ENCODE measurements at regions not wholly inside any gene's neighbourhood (a gene's known extent, or its start where the extent isn't known, plus 50 kb on each side); places are given as distances from the start of the nearest gene placed in this dataset.

- no peak overlapping the region for H2AK5ac ChIP-seq (ENCODE audit: low read length, severe bottlenecking)
- H3K36me3 ChIP-seq (ENCODE audit: control insufficient read depth in 1 of 2, insufficient read depth in 2 of 2, low read depth in 1 of 2, low read length in 2 of 2), result no peaks in the 10 kb centered on the region
- H3K18ac ChIP-seq (ENCODE audit: low read depth in 1 of 2, low read length in 2 of 2), result no peak overlapping the region
- H2AFZ ChIP-seq (ENCODE audit: low read depth, low read length), result no peak overlapping the region
- no peaks in the 10 kb centered on the region for H3K4me1 ChIP-seq (ENCODE audit: control insufficient read depth, insufficient read depth, low read depth, low read length)
- H3K14ac ChIP-seq (ENCODE audit: low read length in 2 of 2), result no peak overlapping the region
- H3K27me3 ChIP-seq (ENCODE audit: control insufficient read depth in 1 of 2, insufficient read depth in 1 of 2, low read length in 2 of 2), result peaks cover 0 to 5% of the 10 kb centered on the region in 2 experiments
- H3K79me1 ChIP-seq (replicated peaks; ENCODE audit: low read length, poor library complexity, severe bottlenecking), result no peaks in the 10 kb centered on the region
- H3K9ac ChIP-seq (ENCODE audit: low read length), result no peak overlapping the region
- H2BK5ac ChIP-seq (ENCODE audit: low read depth, low read length, poor library complexity, severe bottlenecking), result no peak overlapping the region
- H3K4me2 ChIP-seq (ENCODE audit: low read length, poor library complexity, severe bottlenecking), result no peak overlapping the region
- H3K23ac ChIP-seq (ENCODE audit: low read length in 2 of 2), result no peak overlapping the region
- no peak for DNase-seq
- no peak overlapping the region for H2BK12ac ChIP-seq (ENCODE audit: low read length in 2 of 2)
- H3K4me3 ChIP-seq (ENCODE audit: insufficient read depth in 1 of 2, low read depth in 1 of 2, low read length in 2 of 2), result no peak overlapping the region
- H2BK15ac ChIP-seq (ENCODE audit: low read depth, poor library complexity, severe bottlenecking), result no peak overlapping the region
- H3K9me3 ChIP-seq (ENCODE audit: control insufficient read depth, low read length), result no peaks in the 10 kb centered on the region
- no peak overlapping the region for H2BK120ac ChIP-seq (ENCODE audit: low read depth, low read length)
- no peak overlapping the region for H3K4ac ChIP-seq (ENCODE audit: low read depth in 1 of 2, low read length in 2 of 2)
- no peak overlapping the region for H4K8ac ChIP-seq (ENCODE audit: low read length)
- H4K91ac ChIP-seq (ENCODE audit: low read length), result no peak overlapping the region
- no peak overlapping the region for H3K27ac ChIP-seq (ENCODE audit: low read length, poor library complexity, severe bottlenecking)
- 60% methylated on average over 4 of the region's 4 CpGs for WGBS
These were observed 73.1 kb upstream of the CACHD1 start for GRCh38 chr1:64396817-64397216.

- peaks cover 0 to 5% of the 10 kb centered on the region in 2 experiments for H3K27me3 ChIP-seq (ENCODE audit: control insufficient read depth in 1 of 2, insufficient read depth in 1 of 2, low read length in 2 of 2)
- H2BK5ac ChIP-seq (ENCODE audit: low read depth, low read length, poor library complexity, severe bottlenecking), result no peak overlapping the region
- no peaks in the 10 kb centered on the region for H3K9me3 ChIP-seq (ENCODE audit: control insufficient read depth, low read length)
- H3K4me1 ChIP-seq (ENCODE audit: control insufficient read depth, insufficient read depth, low read depth, low read length), result no peaks in the 10 kb centered on the region
- no peak overlapping the region for H2BK12ac ChIP-seq (ENCODE audit: low read length in 2 of 2)
- no peak overlapping the region for H3K14ac ChIP-seq (ENCODE audit: low read length in 2 of 2)
- no peak overlapping the region for H3K27ac ChIP-seq (ENCODE audit: low read length, poor library complexity, severe bottlenecking)
- H3K36me3 ChIP-seq (ENCODE audit: control insufficient read depth in 1 of 2, insufficient read depth in 2 of 2, low read depth in 1 of 2, low read length in 2 of 2), result no peaks in the 10 kb centered on the region
- H2BK15ac ChIP-seq (ENCODE audit: low read depth, poor library complexity, severe bottlenecking), result no peak overlapping the region
- H3K79me1 ChIP-seq (replicated peaks; ENCODE audit: low read length, poor library complexity, severe bottlenecking), result no peaks in the 10 kb centered on the region
- no peak overlapping the region for H2AFZ ChIP-seq (ENCODE audit: low read depth, low read length)
- H3K18ac ChIP-seq (ENCODE audit: low read depth in 1 of 2, low read length in 2 of 2), result no peak overlapping the region
- H4K8ac ChIP-seq (ENCODE audit: low read length), result no peak overlapping the region
- H3K9ac ChIP-seq (ENCODE audit: low read length), result no peak overlapping the region
- no peak overlapping the region for H3K4ac ChIP-seq (ENCODE audit: low read depth in 1 of 2, low read length in 2 of 2)
- 60% methylated on average over 1 of the region's 2 CpGs for WGBS
- H2BK120ac ChIP-seq (ENCODE audit: low read depth, low read length), result no peak overlapping the region
- H3K4me3 ChIP-seq (ENCODE audit: insufficient read depth in 1 of 2, low read depth in 1 of 2, low read length in 2 of 2), result no peak overlapping the region
- DNase-seq, result no peak
- no peak overlapping the region for H3K23ac ChIP-seq (ENCODE audit: low read length in 2 of 2)
- H2AK5ac ChIP-seq (ENCODE audit: low read length, severe bottlenecking), result no peak overlapping the region
- no peak overlapping the region for H3K4me2 ChIP-seq (ENCODE audit: low read length, poor library complexity, severe bottlenecking)
- no peak overlapping the region for H4K91ac ChIP-seq (ENCODE audit: low read length)
These were observed 72.4 kb upstream of the CACHD1 start for GRCh38 chr1:64397541-64397940.

- H3K36me3 ChIP-seq (ENCODE audit: control insufficient read depth in 1 of 2, insufficient read depth in 2 of 2, low read depth in 1 of 2, low read length in 2 of 2), result no peaks in the 10 kb centered on the region
- no peak for DNase-seq
- H3K14ac ChIP-seq (ENCODE audit: low read length in 2 of 2), result no peak overlapping the region
- no peaks in the 10 kb centered on the region for H3K4me1 ChIP-seq (ENCODE audit: control insufficient read depth, insufficient read depth, low read depth, low read length)
- H3K4me3 ChIP-seq (ENCODE audit: insufficient read depth in 1 of 2, low read depth in 1 of 2, low read length in 2 of 2), result no peak overlapping the region
- no peak overlapping the region for H4K91ac ChIP-seq (ENCODE audit: low read length)
- H3K9me3 ChIP-seq (ENCODE audit: control insufficient read depth, low read length), result no peaks in the 10 kb centered on the region
- H3K9ac ChIP-seq (ENCODE audit: low read length), result no peak overlapping the region
- no peak overlapping the region for H2BK15ac ChIP-seq (ENCODE audit: low read depth, poor library complexity, severe bottlenecking)
- H3K23ac ChIP-seq (ENCODE audit: low read length in 2 of 2), result no peak overlapping the region
- no peak overlapping the region for H2BK5ac ChIP-seq (ENCODE audit: low read depth, low read length, poor library complexity, severe bottlenecking)
- H2BK120ac ChIP-seq (ENCODE audit: low read depth, low read length), result no peak overlapping the region
- 92% methylated on average over 5 of the region's 5 CpGs for WGBS
- H3K4ac ChIP-seq (ENCODE audit: low read depth in 1 of 2, low read length in 2 of 2), result no peak overlapping the region
- H2BK12ac ChIP-seq (ENCODE audit: low read length in 2 of 2), result no peak overlapping the region
- H3K27ac ChIP-seq (ENCODE audit: low read length, poor library complexity, severe bottlenecking), result no peak overlapping the region
- no peak overlapping the region for H3K18ac ChIP-seq (ENCODE audit: low read depth in 1 of 2, low read length in 2 of 2)
- H3K79me1 ChIP-seq (replicated peaks; ENCODE audit: low read length, poor library complexity, severe bottlenecking), result no peaks in the 10 kb centered on the region
- H4K8ac ChIP-seq (ENCODE audit: low read length), result no peak overlapping the region
- no peak overlapping the region for H3K4me2 ChIP-seq (ENCODE audit: low read length, poor library complexity, severe bottlenecking)
- H2AK5ac ChIP-seq (ENCODE audit: low read length, severe bottlenecking), result no peak overlapping the region
- H3K27me3 ChIP-seq (ENCODE audit: control insufficient read depth in 1 of 2, insufficient read depth in 1 of 2, low read length in 2 of 2), result peaks cover 0 to 5% of the 10 kb centered on the region in 2 experiments
- no peak overlapping the region for H2AFZ ChIP-seq (ENCODE audit: low read depth, low read length)
These were observed 71.0 kb upstream of the CACHD1 start for GRCh38 chr1:64398936-64399335.

- Histone ChIP-seq H3K27me3 (ENCODE audit: control insufficient read depth in 1 of 2, insufficient read depth in 1 of 2, low read length in 2 of 2) (peaks cover 0 to 13% of the 10 kb centered on the region in 2 experiments), H3K4me1 (ENCODE audit: control insufficient read depth, insufficient read depth, low read depth, low read length) (no peaks in the 10 kb centered on the region), H3K4me2 (ENCODE audit: low read length, poor library complexity, severe bottlenecking) (no peak overlapping the region), H3K18ac (ENCODE audit: low read depth in 1 of 2, low read length in 2 of 2) (no peak overlapping the region), H3K9ac (ENCODE audit: low read length) (no peak overlapping the region), H2BK5ac (ENCODE audit: low read depth, low read length, poor library complexity, severe bottlenecking) (no peak overlapping the region), H4K8ac (ENCODE audit: low read length) (no peak overlapping the region), H2AFZ (ENCODE audit: low read depth, low read length) (no peak overlapping the region), H3K79me1 (replicated peaks; ENCODE audit: low read length, poor library complexity, severe bottlenecking) (no peaks in the 10 kb centered on the region), H2AK5ac (ENCODE audit: low read length, severe bottlenecking) (no peak overlapping the region), H2BK15ac (ENCODE audit: low read depth, poor library complexity, severe bottlenecking) (no peak overlapping the region), H4K91ac (ENCODE audit: low read length) (no peak overlapping the region), H2BK120ac (ENCODE audit: low read depth, low read length) (no peak overlapping the region), H3K4me3 (ENCODE audit: insufficient read depth in 1 of 2, low read depth in 1 of 2, low read length in 2 of 2) (no peak overlapping the region), H2BK12ac (ENCODE audit: low read length in 2 of 2) (no peak overlapping the region), H3K14ac (ENCODE audit: low read length in 2 of 2) (peak overlapping the region in 1 of 2 experiments; percentile 11), H3K4ac (ENCODE audit: low read depth in 1 of 2, low read length in 2 of 2) (no peak overlapping the region), H3K23ac (ENCODE audit: low read length in 2 of 2) (no peak overlapping the region), H3K27ac (ENCODE audit: low read length, poor library complexity, severe bottlenecking) (no peak overlapping the region), H3K36me3 (ENCODE audit: control insufficient read depth in 1 of 2, insufficient read depth in 2 of 2, low read depth in 1 of 2, low read length in 2 of 2) (no peaks in the 10 kb centered on the region), H3K9me3 (ENCODE audit: control insufficient read depth, low read length) (no peaks in the 10 kb centered on the region)
- 71% methylated on average over 1 of the region's 1 CpG for WGBS
- no peak for DNase-seq
These were observed 68.6 kb upstream of the CACHD1 start for GRCh38 chr1:64401285-64401684.

Measured in mesenchymal stem cell (in vitro differentiated cells and primary cell).